GM21515 (cell line): ENCODE measurements at regions not wholly inside any gene's neighbourhood (a gene's known extent, or its start where the extent isn't known, plus 50 kb on each side); places are given as distances from the start of the nearest gene placed in this dataset.
"Not testable (repeated sequence)": the region's sequence is repeated elsewhere in the genome, so short reads cannot be mapped to it uniquely, and the experiment has no call there.

Experiments
- ATAC-seq: cut with Tn5 transposase; IDR thresholded peaks from one replicate; pipeline ENCODE4 v1.9.1; 2021; ENCODE audit not compliant: unreplicated experiment

DNA sequence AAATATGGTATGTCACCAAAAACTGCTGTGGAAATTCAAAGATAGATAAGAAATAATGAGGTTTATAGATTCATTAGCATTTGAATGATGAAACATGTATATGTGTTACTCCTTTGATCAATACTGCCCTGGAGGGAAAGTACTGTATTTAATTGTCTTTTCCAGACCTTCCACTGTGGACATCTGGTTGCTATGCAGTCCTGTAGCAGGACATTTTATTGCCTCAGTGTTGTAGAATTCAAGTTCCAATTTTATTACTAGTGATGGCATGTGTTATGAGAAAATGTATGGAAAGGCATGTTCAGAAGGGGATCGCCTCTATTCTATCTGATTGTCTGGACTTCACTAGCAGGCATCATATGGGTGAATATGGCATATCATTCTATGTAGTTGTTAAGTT lies 391.0 kb downstream of the TFAP2B start:
- no peak for ATAC-seq

DNA sequence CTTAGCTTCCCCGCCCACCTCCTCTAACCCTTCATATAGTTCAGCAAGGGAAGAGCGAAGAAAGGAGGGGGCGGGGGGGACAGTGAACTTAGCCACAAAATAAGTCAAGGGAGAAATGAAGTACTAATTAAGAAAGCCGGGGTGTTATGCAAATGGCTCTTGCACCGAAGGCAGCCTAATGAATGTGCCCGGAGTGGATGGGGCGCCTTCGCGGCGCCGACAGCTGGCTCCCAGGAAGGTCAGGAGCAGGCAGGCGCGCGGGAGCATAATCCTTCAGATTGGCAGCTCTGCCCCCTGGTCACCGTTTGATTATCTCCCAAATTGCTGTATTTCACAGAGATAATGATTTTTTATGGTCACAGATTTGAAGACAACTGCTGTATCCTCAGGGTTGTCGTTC lies 395.1 kb downstream of the TFAP2B start:
- no peak for ATAC-seq

DNA sequence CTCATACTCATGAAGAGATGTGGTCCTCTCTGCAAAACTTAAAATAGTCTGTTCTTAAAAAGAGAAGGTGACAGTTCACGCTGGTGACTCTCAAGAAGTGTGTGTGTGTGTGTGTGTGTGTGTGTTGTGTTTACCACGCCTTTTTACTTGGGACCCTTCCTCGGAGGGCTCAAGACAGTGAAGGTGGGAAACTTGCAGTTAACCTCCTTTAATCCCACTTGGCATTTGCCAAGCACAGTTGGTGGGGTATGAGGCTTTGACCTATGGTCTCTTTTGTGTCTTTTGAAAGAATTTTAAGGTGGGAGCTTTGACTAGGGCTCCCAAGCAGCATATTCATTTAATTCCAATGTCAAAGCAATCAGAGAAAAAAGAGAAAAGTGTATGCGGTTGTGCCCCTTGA lies 395.8 kb downstream of the TFAP2B start:
- no peak for ATAC-seq

DNA sequence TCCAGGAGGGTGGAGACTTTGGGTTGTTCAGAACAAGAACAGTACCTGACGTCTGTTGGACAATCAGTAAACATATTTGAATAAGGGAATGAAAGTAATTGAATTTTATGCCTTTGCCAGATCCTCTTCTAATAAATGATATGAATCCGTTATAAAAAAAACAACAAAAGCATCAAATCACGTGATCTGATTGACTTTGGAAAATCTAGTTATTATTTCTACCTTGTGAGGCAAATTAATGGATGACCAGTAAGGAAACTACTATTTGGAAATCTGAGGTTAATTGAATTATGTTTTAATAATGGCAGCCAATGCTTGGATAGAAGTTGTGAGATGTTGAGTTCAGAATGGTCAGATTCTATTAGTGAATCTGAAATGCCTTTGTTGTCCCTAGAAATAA lies 399.5 kb downstream of the TFAP2B start:
- no peak for ATAC-seq

DNA sequence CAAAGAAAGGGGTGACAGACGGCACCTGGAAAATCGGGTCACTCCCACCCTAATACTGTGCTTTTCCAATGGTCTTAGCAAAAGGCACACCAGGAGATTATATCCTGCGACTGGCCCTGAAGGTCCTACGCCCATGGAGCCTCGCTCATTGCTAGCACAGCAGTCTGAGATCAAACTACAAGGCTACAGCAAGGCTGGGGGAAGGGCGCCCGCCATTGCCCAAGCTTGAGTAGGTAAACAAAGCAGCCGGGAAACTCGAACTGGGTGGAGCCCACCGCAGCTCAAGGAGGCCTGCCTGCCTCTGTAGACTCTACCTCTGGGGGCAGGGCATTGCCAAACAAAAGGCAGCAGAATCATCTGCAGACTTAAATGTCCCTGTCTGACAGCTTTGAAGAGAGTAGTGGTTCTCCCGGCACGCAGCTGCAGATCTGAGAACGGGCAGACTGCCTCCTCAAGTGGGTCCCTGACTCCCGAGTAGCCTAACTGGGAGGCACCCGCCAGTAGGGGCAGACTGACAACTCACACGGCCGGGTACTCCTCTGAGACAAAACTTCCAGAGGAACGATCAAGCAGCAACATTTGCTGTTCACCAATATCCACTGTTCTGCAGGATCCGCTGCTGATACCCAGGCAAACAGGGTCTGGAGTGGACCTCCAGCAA lies 406.0 kb downstream of the TFAP2B start:
- ATAC-seq: not testable (repeated sequence)

DNA sequence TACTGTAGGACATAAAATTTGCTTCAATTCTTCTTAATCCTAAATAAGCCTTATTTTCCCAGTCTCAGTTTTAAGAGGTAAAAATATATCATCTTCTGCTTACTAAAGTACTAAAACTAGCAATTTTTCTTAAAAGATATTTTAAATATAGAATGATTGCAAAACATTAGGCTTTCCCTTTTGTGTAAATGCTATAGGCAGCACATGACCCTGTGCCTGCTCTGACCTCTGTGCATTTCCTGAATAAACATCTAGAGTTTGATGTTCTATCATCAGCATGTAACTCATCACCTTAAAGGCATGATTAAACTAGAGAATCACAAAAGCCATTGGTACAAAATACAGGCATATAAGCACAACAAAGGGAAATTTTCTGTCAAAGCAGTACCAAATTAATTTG lies 422.7 kb downstream of the TFAP2B start:
- no peak for ATAC-seq

DNA sequence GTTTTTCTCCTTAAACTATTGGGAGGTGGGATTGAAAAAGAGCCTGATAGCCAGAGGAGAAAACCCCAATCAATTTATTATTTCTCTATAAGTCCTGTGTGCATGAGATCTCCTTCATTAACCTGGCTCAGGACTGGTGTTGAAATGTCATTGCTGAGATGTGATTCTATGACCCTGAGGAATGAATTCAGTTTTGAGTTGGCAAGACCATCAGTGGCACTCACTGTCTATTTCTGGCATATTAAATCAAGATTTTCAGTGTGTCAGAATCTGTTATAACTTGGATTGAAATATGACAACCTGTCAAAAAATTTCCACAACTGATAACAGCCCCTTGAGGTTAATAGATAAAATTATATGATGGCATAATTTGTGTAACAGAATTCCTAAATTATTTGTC lies 431.1 kb downstream of the TFAP2B start:
- no peak for ATAC-seq

DNA sequence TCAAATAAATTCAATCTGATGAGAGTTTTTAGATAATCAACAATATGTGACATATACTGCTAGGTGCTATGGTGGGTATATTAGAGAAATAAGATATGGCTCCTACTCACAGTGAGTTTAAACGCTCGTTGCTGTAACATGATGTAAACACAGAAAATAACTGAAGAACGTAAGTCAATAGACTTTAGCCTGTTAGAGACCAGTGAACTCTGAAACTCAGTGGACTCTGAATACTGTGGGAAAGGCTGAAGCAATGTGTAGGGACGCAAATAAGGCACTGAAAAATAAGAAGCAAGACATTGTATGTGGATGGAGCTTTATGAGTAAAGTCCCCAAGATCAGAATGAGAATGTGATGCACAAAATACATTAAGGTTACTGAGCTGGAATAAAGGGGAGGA lies 431.6 kb downstream of the TFAP2B start:
- ATAC-seq: no peak

DNA sequence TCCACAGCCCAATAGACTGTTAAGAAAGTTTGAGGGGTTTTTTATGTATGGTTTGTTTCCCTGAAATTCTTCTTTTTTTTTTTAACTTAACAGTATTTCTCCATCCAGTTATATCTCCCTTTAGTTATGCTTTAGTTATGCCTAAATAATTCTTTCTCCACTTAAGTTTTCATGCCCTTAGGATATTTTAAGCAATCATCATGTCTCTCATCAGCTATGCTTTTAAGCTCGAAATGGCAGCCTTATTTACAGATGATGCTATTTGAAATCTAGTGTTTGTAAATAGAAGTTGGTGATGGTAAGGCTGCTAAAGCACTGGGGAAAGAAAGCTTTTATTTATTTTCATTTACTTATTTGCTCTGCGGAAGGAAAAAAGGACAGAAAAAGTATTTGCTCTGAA lies 439.3 kb downstream of the TFAP2B start:
- no peak for ATAC-seq

DNA sequence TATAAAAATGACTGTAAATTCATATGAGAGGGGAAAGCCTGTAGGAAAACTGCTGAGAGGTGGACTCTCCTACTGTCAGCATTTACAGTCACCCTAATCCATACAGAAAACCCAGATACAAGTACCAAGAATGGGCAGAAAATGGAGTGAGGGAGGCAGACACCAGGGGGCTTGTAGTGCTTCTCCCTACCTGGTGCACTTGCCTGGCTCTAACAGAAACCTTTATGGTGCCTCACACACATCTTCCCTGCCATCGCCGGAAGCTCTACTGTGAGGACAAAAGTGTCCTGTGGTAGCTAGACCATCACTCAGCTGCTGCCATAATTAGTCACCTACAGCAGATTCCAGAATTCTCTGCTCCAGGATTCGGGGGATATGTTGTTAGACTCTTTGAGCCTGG lies 441.3 kb downstream of the TFAP2B start:
- no peak for ATAC-seq

DNA sequence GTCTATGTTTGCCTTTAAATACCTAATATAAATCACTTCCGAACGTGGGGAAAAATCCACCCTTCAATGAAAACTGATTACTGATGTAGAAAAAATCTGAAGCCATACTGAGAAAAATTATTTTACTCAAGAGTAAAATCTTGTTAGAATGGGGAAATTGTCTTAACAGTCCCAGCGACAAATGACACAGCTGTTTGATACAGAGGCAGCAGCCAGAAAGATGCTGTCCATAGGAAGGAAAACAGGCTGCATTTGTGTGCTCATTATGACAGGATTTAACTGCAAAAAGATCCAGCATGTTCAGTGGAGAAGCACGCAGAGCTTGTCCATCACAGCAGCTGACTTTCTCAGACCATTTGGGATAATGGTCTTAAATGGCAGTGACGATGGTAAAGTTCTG lies 443.0 kb downstream of the TFAP2B start:
- no peak for ATAC-seq

DNA sequence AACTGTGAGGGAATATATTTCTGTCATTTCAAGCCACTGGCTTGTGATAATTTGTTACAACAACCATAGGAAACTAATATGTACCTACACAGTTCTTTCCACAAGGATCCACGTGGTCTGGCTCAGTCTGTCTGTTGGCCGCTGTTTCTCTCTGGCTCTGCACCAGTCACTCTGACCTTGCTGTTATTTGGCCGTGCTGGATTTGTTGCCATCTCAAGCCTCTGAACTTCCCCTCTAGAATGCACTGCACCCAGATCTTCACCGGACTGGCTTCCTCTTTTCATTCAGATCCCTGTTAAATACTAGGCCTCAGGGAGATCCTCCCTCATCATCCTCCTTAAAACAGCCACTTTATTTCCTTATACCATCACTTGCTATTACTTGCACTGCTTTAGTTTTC lies 446.8 kb downstream of the TFAP2B start:
- no peak for ATAC-seq

DNA sequence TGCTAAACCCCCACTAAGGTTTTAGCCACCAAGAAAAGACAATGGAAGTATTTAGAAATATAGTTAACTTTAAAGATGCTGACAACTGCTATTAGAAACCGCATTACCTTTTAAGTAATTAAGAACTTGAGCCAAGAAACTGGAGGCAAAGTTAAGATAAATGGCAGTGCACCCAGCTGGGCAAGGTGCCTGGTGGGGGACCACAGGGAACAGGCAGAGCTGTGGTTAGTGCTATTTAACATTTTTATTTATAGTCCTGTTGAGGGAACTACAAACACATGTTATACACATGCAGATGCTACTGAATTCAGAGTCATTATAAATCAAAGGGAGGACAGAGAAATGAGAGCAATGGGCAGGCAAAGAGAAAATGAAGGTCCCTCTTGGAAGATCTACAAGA lies 447.9 kb downstream of the TFAP2B start:
- no peak for ATAC-seq

DNA sequence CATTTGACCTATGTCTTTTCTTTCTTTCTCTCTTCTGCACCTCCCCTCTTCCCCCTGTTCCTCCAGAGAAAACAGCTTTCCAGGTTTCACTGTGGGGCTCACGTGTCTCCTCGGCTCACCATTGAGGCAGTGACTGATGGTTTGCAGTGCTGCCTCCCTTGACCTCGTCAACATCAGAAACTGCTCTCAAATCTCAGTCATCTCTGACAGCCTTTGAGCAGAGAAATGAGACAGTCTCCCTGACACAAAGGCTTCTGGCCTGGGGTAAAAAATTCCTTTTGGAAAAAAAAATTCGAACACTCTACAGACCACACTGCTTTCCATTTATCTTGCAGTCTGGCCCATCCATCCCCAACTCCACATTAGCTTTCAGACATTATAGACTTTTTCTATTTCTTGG lies 450.0 kb downstream of the TFAP2B start:
- ATAC-seq: no peak

DNA sequence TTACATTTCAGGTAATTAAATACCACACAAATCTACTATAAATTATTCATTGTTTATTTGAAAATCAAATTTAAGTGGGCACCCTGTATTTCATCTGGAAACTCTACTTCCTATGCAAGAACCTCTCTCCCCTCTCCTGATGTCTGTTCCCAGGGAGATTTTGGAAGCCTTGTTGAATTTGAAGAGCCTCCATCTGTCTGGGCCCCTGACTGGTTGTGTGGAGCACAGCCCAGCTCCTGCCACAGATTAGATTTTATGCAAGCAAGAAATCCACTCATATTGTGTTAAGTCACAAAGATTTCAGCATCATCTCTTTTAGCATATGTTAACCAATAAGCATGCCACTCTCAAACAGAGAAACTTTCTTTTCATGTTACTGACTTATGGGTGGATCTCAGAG lies 451.2 kb downstream of the TFAP2B start:
- ATAC-seq: no peak

DNA sequence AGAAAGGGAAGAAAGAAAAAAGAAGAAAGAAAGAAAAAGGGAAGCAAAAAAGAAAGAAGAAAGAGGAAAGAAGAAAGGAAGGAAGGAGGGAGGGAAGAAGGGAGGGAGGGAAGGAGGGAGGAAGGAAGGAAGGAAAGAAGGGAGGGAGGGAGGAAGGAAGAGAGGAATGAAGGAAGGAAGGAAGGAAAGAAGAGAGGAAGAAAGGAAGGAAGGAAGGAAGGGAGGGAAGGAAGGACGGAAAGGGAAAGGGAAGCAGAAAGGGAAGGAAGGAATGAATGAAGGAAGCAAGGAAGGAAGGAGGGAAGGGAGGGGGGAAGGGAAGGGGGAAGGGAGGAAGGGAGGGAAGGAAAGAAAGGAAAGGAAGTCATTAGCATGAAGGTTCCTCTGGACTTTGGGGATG lies 452.9 kb downstream of the TFAP2B start:
- ATAC-seq: no peak

DNA sequence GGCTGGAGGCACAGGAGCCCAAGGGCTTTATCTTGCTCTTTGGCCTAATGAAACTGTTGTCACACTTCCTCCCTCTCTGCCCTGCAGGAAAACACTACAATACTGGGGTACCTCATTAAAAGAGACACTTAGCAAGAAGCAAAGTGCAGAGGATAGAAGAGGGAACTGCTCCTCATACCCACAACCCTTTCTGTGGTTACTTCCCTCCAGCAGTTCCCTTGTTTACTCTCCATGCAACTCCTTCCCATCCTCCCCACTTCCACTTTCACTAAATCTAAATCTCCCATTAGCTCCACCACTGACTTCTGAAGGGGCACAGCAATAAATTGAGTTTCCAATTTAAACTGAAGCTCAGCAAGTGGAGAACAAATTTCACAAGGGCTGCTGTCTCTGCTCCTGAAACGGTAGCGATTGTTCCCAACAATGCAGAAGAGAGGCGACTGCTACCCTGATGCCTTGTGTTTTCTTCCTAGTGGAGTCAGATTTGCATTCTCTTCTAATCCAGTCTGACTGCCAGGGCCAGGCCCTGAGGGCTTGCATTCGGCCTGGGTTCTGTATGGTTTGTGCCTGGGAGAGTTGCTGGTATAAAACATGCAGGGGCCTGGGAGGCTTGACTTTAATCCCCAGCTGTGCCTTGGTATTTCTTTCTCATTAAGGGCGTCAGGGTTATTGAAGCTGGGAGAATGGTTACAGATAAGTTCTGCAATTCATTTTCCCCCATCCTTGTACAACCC lies 454.7 kb downstream of the TFAP2B start:
- ATAC-seq: no peak

DNA sequence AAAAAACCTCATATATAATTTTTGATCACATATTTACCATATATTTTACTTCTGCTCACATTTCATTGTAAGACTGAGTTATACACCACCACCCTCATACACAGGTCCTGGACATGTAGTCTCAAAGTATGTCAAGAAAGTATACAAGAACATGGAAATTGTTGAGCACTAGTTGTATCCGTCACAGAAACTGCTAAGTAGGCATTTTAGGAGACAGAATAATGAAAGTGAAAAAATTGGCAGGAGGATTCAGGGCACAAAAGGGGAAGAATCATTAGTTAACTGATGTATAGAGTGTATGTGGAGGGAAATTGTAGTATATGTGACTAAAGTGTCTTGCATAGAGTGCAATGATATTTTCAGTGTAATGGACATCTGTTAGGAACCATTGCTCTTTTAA lies 458.8 kb downstream of the TFAP2B start:
- ATAC-seq: no peak

DNA sequence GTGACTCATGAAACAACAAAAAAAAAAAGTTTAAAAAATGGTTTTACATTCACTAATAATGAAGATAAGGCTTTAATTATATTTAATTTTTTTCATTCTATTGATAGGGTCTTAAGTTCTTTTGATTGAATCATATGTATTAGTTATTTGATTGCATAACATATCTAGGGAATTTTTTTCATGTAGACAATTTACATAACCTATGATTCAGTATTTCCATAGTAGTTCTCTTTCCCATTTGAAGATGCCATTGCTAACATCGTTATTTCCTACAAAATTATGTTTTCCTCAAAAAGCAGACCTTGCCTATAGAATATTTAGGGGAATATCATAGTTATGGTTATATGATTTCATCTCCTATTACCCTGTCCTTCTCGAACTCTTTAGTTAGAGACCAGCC lies 463.4 kb downstream of the TFAP2B start:
- ATAC-seq: no peak

DNA sequence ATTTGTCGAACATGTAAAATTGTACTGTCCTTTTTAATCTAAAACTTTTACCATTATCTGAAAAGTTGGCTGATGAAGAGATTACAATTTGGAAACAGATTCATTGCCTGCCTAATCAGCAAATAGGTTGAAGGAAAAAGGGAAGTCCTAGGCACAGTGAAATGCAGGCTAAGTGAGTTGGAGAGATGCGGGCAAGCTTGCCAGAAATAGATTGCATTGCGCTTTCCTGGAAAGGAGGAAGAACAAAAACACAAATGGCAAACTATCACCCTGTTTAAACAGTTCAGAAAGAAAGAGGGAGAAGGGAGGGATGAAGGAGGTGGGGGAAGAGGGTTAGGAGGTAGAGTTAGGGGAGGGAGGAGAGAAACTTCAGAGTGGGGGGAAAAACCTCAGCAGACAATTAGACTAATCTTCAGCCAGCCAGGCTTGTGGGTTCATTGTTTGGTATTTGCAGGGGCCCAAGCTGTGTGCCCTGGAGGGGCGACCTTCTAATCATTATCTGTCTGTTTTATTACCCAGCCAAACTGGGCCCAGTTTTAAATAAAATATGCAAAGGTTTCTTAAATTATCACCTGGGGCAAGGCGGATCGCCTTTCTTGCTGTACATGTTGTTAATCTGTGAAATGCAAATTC lies 465.2 kb downstream of the TFAP2B start:
- no peak for ATAC-seq

DNA sequence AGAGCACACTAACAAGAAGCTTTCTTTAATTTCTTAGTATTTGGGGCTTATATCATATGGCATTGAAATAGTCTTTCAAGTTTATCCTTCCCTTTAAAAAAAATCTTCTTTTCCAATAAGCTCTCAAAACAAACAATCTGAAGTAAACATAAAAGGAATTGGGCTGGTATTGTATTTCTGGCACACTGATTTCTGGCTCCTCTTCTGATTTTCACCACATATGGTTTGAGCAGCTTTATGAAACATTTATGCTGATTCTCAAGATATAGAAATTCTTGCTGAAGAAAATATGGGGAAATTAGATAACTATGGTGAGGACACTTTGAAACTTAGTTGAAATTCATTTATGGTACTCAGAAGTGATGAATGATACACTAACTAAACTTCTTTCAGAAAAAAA lies 467.2 kb downstream of the TFAP2B start:
- ATAC-seq: no peak

DNA sequence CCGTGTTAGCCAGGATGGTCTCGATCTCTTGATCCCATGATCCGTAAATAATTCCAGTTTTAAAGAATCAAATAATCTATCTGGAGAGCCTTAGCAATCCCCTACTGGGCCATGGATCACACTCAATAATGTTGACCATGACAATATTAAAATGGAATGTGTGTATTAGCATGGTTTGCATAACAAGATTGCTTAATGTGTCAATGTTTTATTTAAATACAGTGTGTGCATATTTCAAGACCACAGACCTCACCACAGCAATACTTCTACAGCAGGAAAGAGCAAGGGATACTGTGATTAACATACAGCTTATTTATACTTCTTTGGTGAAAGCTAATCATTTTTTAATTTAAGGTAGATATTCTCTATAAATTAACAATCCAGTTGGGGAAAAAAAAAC lies 470.4 kb downstream of the TFAP2B start:
- ATAC-seq: no peak

DNA sequence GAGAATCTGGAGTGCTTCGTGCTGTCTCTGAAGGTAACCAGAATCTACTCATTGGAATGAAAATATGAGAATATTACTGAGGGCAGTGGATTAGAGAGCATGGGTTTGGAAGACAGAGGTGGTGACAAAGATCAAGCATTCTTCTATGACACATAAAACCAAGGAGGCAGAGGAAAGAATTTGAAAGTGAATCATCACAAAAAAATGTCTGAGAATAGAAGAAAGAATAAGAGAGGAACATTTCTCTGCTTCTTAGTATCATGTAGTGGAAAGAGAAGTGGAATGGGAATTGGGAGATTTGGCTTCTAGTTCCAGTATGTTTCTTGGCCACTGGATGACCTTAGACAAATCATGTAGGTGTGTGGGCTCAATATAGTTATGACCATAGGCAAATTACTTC lies 474.0 kb downstream of the TFAP2B start:
- no peak for ATAC-seq
